CD14-positive monocyte (primary cell): ENCODE measurements at regions not wholly inside any gene's neighbourhood (a gene's known extent, or its start where the extent isn't known, plus 50 kb on each side); places are given as distances from the start of the nearest gene placed in this dataset.

Experiments used
- DNase-seq, 3 donors: peaks; one replicate each; pipeline ENCODE4 v3.0.0-alpha.2; 2011 to 2022
- H2AFZ ChIP-seq: 2 replicates; pipeline ENCODE4 v1.6.0; 2012; ENCODE audit warnings: mild to moderate bottlenecking, low read depth, low read length, inconsistent platforms; ENCODE audit not compliant: insufficient read depth, poor library complexity, severe bottlenecking
- H3K27ac ChIP-seq, 2 donors: 1 replicate in 1 of 2; 2 replicates in 1 of 2; pipeline ENCODE4 v1.5.1; 2012 to 2013; ENCODE audit warnings: low read length in 2 of 2, control low read depth in 1 of 2, inconsistent platforms in 1 of 2, low read depth in 1 of 2, mild to moderate bottlenecking in 1 of 2
- H3K27me3 ChIP-seq, 2 donors: one replicate each; pipeline versions ENCODE4 v1.6.0 to v1.6.1; 2011 to 2013; ENCODE audit warnings: low read length in 2 of 2; ENCODE audit not compliant: control insufficient read depth in 2 of 2, insufficient read depth in 2 of 2
- H3K36me3 ChIP-seq, 2 donors: replicated peaks in 1 of 2; 1 replicate in 1 of 2; 2 replicates in 1 of 2; pipeline versions ENCODE4 v1.5.1 to v1.6.1; 2012 to 2013; ENCODE audit warnings: low read length in 2 of 2, control low read depth in 1 of 2, inconsistent platforms in 1 of 2, mild to moderate bottlenecking in 1 of 2; ENCODE audit not compliant: insufficient read depth in 2 of 2, control insufficient read depth in 1 of 2
- H3K4me1 ChIP-seq, 2 donors: 1 replicate in 1 of 2; 2 replicates in 1 of 2; pipeline versions ENCODE4 v1.5.1 to v1.6.1; 2012 to 2013; ENCODE audit warnings: low read length in 2 of 2, control low read depth in 1 of 2, inconsistent platforms in 1 of 2, mild to moderate bottlenecking in 1 of 2, moderate library complexity in 1 of 2; ENCODE audit not compliant: insufficient read depth in 2 of 2, control insufficient read depth in 1 of 2
- H3K4me2 ChIP-seq: replicated peaks from 2 replicates; pipeline ENCODE3; 2012; ENCODE audit warnings: low read length, moderate library complexity, mild to moderate bottlenecking; ENCODE audit not compliant: poor library complexity, severe bottlenecking; ENCODE audit errors: extremely low read depth
- H3K4me3 ChIP-seq, 3 experiments: fragments of 200-600 bp in 1 of 3; sonication (generic) in 1 of 3; replicated peaks in 1 of 3; 1 replicate in 2 of 3; 2 replicates in 1 of 3; pipeline ENCODE4 v1.5.1; 2011 to 2013; ENCODE audit warnings: low read length in 3 of 3, mild to moderate bottlenecking in 3 of 3, control low read depth in 2 of 3, low read depth in 2 of 3, inconsistent platforms in 1 of 3, moderate library complexity in 1 of 3
- H3K79me2 ChIP-seq: 2 replicates; pipeline ENCODE4 v1.6.0; 2012; ENCODE audit warnings: mild to moderate bottlenecking, control low read depth, inconsistent platforms, low read length, moderate library complexity; ENCODE audit not compliant: insufficient read depth
- H3K9ac ChIP-seq: 2 replicates; pipeline ENCODE4 v1.6.0; 2017; ENCODE audit warnings: low read length, mild to moderate bottlenecking; ENCODE audit not compliant: insufficient read depth, poor library complexity, severe bottlenecking
- H3K9me3 ChIP-seq, 2 donors: replicated peaks in 1 of 2; 1 replicate in 1 of 2; 2 replicates in 1 of 2; pipeline versions ENCODE4 v1.5.1 to v1.6.1; 2012 to 2013; ENCODE audit warnings: low read length in 2 of 2, control low read depth in 1 of 2; ENCODE audit not compliant: control insufficient read depth in 1 of 2, insufficient read depth in 1 of 2
- H4K20me1 ChIP-seq: 2 replicates; pipeline ENCODE4 v1.6.0; 2012; ENCODE audit warnings: mild to moderate bottlenecking, low read length, control low read depth, moderate library complexity; ENCODE audit not compliant: insufficient read depth
- H3K27ac Mint-ChIP-seq, 7 donors: one replicate each; pipeline ENCODE4 v1.8.0; 2020; ENCODE audit warnings: mild to moderate bottlenecking in 7 of 7, mixed read lengths in 7 of 7, moderate library complexity in 6 of 7, inconsistent platforms in 2 of 7
- H3K27me3 Mint-ChIP-seq, 3 donors: one replicate each; pipeline ENCODE4 v1.8.0; 2021 to 2022; ENCODE audit warnings: low read depth in 3 of 3, mild to moderate bottlenecking in 3 of 3, mixed read lengths in 3 of 3, moderate library complexity in 3 of 3, inconsistent platforms in 1 of 3
- H3K36me3 Mint-ChIP-seq, 2 donors: one replicate each; pipeline ENCODE4 v1.8.0; 2020; ENCODE audit warnings: mixed read lengths in 2 of 2, inconsistent platforms in 1 of 2, mild to moderate bottlenecking in 1 of 2
- H3K4me1 Mint-ChIP-seq: one replicate; pipeline ENCODE4 v1.8.0; 2020; ENCODE audit warnings: mild to moderate bottlenecking, mixed read lengths
- H3K4me3 Mint-ChIP-seq, 2 donors: one replicate each; pipeline ENCODE4 v1.8.0; 2020; ENCODE audit warnings: mild to moderate bottlenecking in 2 of 2, mixed read lengths in 2 of 2, moderate library complexity in 1 of 2
- H3K9me3 Mint-ChIP-seq, 7 donors: one replicate each; pipeline ENCODE4 v1.8.0; 2020 to 2022; ENCODE audit warnings: mixed read lengths in 7 of 7, mild to moderate bottlenecking in 6 of 7, moderate library complexity in 6 of 7, inconsistent platforms in 2 of 7
- WGBS: methylation state at CpG from one replicate; pipeline ENCODE4 v1.1.5; 2013; ENCODE audit warnings: missing lambda C conversion rate; ENCODE audit not compliant: insufficient coverage; 5-methylcytosine and 5-hydroxymethylcytosine counted together
- intact Hi-C, 2 donors: fragments of 100-400 bp; cut with micrococcal nuclease; formaldehyde crosslinking; loops; one replicate each; pipeline versions ENCODE4 v1.15.0 to v1.15.1; 2023
- TF ChIP-seq, protein P1 (sequence below): fragments of 200-600 bp; IDR thresholded peaks from one replicate; pipeline ENCODE4 v1.8.0; 2022; ENCODE audit warnings: antibody characterized with exemption, mild to moderate bottlenecking

DNA sequence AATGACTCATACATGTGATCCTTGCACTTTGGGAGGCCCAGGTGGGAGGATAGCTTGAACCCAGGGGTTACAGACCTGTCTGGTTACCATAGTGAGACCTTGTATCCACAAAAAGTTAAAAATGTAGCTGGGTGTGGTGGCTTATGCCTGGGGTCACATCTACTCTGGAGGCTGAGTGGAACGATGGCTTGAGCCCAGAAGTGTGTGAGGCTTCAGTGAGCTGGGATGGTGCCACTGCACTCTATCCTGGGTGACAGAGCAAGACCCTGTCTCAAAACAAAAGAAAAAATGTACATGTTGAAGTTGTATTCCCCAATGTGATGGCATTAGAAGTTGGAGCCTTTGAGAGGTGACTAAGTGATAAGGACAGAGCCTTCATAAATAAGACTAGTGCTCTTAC lies 409.4 kb upstream of the PABPC4L start:
- H3K4me3 ChIP-seq: no peak overlapping the region
- no peak overlapping the region for H3K4me2 ChIP-seq
- Mint-ChIP-seq H3K27ac (no peak overlapping the region), H3K4me3 (no peak overlapping the region), H3K9me3 (peaks cover 0 to 6% (median 0%) of the 10 kb centered on the region in 7 donors), H3K27me3 (peaks cover 0 to 2% (median 0%) of the 10 kb centered on the region in 3 donors), H3K36me3 (no peaks in the 10 kb centered on the region), H3K4me1 (no peaks in the 10 kb centered on the region)
- 80% methylated on average over 1 of the region's 1 CpG for WGBS
- no peak overlapping the region for H2AFZ ChIP-seq
- DNase-seq: no peak
- no peak overlapping the region for H3K27ac ChIP-seq
- no peaks in the 10 kb centered on the region for H3K79me2 ChIP-seq
- peaks cover 0 to 5% of the 10 kb centered on the region in 2 donors for H3K9me3 ChIP-seq
- intact Hi-C loops: no loop called here
- no peaks in the 10 kb centered on the region for H3K27me3 ChIP-seq
- H4K20me1 ChIP-seq: no peaks in the 10 kb centered on the region
- H3K4me1 ChIP-seq: no peaks in the 10 kb centered on the region
- no peak overlapping the region for H3K9ac ChIP-seq
- TF ChIP-seq, protein P1, sequence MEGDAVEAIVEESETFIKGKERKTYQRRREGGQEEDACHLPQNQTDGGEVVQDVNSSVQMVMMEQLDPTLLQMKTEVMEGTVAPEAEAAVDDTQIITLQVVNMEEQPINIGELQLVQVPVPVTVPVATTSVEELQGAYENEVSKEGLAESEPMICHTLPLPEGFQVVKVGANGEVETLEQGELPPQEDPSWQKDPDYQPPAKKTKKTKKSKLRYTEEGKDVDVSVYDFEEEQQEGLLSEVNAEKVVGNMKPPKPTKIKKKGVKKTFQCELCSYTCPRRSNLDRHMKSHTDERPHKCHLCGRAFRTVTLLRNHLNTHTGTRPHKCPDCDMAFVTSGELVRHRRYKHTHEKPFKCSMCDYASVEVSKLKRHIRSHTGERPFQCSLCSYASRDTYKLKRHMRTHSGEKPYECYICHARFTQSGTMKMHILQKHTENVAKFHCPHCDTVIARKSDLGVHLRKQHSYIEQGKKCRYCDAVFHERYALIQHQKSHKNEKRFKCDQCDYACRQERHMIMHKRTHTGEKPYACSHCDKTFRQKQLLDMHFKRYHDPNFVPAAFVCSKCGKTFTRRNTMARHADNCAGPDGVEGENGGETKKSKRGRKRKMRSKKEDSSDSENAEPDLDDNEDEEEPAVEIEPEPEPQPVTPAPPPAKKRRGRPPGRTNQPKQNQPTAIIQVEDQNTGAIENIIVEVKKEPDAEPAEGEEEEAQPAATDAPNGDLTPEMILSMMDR: no peak
- no peaks in the 10 kb centered on the region for H3K36me3 ChIP-seq

DNA sequence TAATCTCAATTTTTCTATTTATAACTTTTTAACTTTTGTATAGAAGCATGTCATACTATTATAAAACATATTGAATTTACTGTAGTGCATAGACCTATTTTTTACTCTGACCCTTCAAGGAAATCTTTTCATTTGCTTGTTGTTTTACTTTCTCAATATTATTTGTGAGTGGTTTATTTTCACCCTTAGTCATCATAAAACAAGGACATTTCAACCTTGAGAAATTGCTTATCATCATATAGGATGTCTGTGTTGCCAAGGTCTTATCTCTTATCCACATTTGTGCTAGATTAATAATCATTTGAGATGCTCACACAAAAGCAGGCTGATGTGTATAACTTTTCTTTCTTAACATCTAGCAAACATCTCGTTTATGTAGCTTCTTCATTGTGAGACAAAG lies 408.6 kb upstream of the PABPC4L start:
- Histone ChIP-seq H3K4me3 (no peak overlapping the region), H3K27me3 (no peaks in the 10 kb centered on the region), H3K4me1 (no peaks in the 10 kb centered on the region), H3K9me3 (peaks cover 0 to 5% of the 10 kb centered on the region in 2 donors), H3K36me3 (no peaks in the 10 kb centered on the region), H2AFZ (no peak overlapping the region), H3K27ac (no peak overlapping the region), H3K4me2 (no peak overlapping the region), H4K20me1 (no peaks in the 10 kb centered on the region), H3K9ac (no peak overlapping the region), H3K79me2 (no peaks in the 10 kb centered on the region)
- Mint-ChIP-seq H3K4me3 (no peak overlapping the region), H3K9me3 (peaks cover 0 to 6% (median 0%) of the 10 kb centered on the region in 7 donors), H3K27ac (no peak overlapping the region), H3K27me3 (peaks cover 0 to 2% (median 0%) of the 10 kb centered on the region in 3 donors), H3K4me1 (no peaks in the 10 kb centered on the region), H3K36me3 (no peaks in the 10 kb centered on the region)
- DNase-seq: no peak
- TF ChIP-seq, protein P1: no peak
- no CpG with 5 or more reads among the region's 1 CpG for WGBS
- intact Hi-C loops: no loop called here
